HG02588 (cell line): ENCODE measurements at regions not wholly inside any gene's neighbourhood (a gene's known extent, or its start where the extent isn't known, plus 50 kb on each side); places are given as distances from the start of the nearest gene placed in this dataset.
"Not testable (repeated sequence)": the region's sequence is repeated elsewhere in the genome, so short reads cannot be mapped to it uniquely, and the experiment has no call there.

Experiments used
- ATAC-seq: cut with Tn5 transposase; IDR thresholded peaks from one replicate; pipeline ENCODE4 v1.9.1; 2021; ENCODE audit warnings: mild to moderate bottlenecking, moderate library complexity; ENCODE audit not compliant: unreplicated experiment

GRCh38 chr4:130699004-130699403 is 1603.1 kb downstream of the C4orf33 start:
- ATAC-seq, result no peak

GRCh38 chr4:130703211-130703935 is 1607.4 kb downstream of the C4orf33 start:
- ATAC-seq, result no peak

GRCh38 chr4:130705023-130705422 is 1609.1 kb downstream of the C4orf33 start:
- no peak for ATAC-seq

GRCh38 chr4:130712038-130712437 is 1616.1 kb downstream of the C4orf33 start:
- ATAC-seq, result no peak

GRCh38 chr4:130714006-130714405 is 1618.1 kb downstream of the C4orf33 start:
- no peak for ATAC-seq

- ATAC-seq, result no peak
These were observed 1626.4 kb downstream of the C4orf33 start for GRCh38 chr4:130722361-130722760.

- no peak for ATAC-seq
These were observed 1640.7 kb downstream of the C4orf33 start for GRCh38 chr4:130736436-130737185.

- ATAC-seq, result no peak
These were observed 1642.3 kb downstream of the C4orf33 start for GRCh38 chr4:130738233-130738632.

- no peak for ATAC-seq
These were observed 1651.9 kb downstream of the C4orf33 start for GRCh38 chr4:130747842-130748241.

GRCh38 chr4:130753926-130754325 is 1658.0 kb downstream of the C4orf33 start:
- no peak for ATAC-seq

GRCh38 chr4:130760246-130760645 is 1664.3 kb downstream of the C4orf33 start:
- ATAC-seq, result no peak

GRCh38 chr4:130767384-130767783 is 1671.4 kb downstream of the C4orf33 start:
- ATAC-seq, result not testable (repeated sequence)

- ATAC-seq, result not testable (repeated sequence)
These were observed 1677.0 kb downstream of the C4orf33 start for GRCh38 chr4:130772966-130773365.

GRCh38 chr4:130808492-130808891 is 1712.5 kb downstream of the C4orf33 start:
- no peak for ATAC-seq

GRCh38 chr4:130812117-130812765 is 1716.3 kb downstream of the C4orf33 start:
- ATAC-seq, result no peak

GRCh38 chr4:130814896-130815295 is 1718.9 kb downstream of the C4orf33 start:
- ATAC-seq, result no peak

- no peak for ATAC-seq
These were observed 1724.5 kb downstream of the C4orf33 start for GRCh38 chr4:130820448-130820847.

GRCh38 chr4:130825284-130825683 is 1729.3 kb downstream of the C4orf33 start:
- no peak for ATAC-seq

GRCh38 chr4:130850019-130850524 is 1754.1 kb downstream of the C4orf33 start:
- no peak for ATAC-seq

- ATAC-seq, result no peak
These were observed 1755.2 kb downstream of the C4orf33 start for GRCh38 chr4:130851107-130851506.

GRCh38 chr4:130851932-130852331 is 1756.0 kb downstream of the C4orf33 start:
- no peak for ATAC-seq

- ATAC-seq, result no peak
These were observed 1759.6 kb downstream of the C4orf33 start for GRCh38 chr4:130855533-130855932.
